CD4-positive, alpha-beta T cell treated with Interleukin-12 subunit alpha and Interleukin-12 subunit beta, for 1 hour (primary cell): ENCODE measurements at regions not wholly inside any gene's neighbourhood (a gene's known extent, or its start where the extent isn't known, plus 50 kb on each side); places are given as distances from the start of the nearest gene placed in this dataset.

Experiments used
- DNase-seq: peaks from one replicate; pipeline ENCODE4 v3.0.0-alpha.2; 2020

GRCh38 chr2:239682518-239682917 is 281.7 kb upstream of the HDAC4 start:
- DNase-seq: no peak

GRCh38 chr2:239679755-239680154 is 278.9 kb upstream of the HDAC4 start:
- no peak for DNase-seq

DNA sequence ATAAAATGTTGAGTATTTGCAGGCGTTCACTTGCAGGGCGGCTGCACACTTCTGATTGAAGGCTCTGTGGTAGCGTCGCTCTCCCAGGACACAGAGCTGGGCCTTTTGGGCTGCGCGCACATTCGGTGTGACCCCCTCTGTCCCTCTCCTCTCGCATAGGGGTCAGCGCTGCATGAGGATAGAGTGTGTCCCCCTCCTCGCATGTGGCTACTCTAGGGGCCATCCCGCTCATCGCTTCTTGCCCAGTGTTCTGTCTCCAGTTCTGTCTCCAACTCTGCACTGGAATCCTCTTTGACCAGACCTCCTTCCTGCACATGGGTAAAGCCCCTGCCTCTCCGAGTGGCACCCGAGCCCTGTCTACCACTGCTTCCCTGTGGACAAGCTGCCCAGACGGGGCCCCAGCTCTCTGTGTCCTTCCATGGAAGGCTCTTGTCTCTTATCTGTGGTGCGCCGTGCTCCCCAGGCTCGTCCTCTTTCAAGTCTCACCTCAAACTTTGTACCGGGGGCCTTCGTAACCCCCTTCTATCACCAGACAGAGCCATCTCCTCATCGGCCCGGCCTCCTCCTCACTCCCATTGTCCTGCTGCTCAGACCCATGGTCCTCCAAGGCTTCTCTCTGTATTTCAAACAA is 278.0 kb upstream of the HDAC4 start:
- no peak for DNase-seq

DNA sequence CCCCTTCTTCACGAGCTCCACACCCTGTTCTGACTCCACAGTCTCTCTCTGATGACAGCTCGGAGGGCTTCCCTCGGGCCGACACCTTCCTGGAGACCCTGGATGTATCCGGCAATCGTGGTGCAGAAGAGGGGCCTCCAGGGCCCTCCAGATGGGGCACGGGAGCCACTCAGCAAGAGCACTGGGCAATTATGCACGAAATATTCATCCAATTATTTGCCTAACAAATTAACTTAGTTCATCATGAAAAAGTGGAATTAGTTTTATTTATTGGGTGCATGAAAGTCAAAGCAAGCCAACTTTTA is 277.3 kb upstream of the HDAC4 start:
- DNase-seq: no peak

DNA sequence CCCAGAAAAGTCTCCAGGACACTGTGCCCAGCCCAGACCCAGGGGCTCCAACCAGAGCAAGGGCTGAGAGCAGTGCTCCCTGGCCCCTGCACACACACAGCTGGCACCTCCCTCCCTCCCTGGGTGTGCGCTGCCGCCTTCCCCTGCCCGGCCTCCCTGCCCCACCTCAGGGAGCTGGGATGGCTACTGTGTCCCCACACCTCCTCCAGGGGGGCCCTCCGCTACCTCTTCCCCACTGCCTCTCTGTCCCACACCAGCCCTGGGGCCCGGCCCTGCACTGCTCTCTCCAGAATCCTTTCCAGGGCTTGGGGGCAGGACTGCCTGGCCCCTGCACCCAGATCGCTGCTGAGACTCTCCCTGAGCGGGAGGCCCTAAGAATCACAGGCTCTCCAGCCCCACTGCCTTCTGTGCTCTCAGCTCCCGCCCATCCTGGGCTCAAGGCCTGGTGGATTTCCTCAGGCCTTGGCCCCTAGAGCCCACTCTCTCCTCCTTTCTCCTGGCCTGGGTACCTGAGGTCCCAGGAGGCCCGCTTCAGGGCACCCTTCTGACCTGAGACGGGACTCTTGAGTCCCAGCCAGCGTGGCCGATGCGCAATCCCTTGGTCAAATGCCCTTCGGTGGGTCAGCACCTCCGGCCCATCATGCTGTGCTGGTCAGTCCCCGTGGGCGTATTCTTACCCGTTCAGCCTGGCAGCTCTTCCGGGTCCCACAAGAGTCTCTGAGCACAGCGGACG is 276.8 kb upstream of the HDAC4 start:
- no peak for DNase-seq

DNA sequence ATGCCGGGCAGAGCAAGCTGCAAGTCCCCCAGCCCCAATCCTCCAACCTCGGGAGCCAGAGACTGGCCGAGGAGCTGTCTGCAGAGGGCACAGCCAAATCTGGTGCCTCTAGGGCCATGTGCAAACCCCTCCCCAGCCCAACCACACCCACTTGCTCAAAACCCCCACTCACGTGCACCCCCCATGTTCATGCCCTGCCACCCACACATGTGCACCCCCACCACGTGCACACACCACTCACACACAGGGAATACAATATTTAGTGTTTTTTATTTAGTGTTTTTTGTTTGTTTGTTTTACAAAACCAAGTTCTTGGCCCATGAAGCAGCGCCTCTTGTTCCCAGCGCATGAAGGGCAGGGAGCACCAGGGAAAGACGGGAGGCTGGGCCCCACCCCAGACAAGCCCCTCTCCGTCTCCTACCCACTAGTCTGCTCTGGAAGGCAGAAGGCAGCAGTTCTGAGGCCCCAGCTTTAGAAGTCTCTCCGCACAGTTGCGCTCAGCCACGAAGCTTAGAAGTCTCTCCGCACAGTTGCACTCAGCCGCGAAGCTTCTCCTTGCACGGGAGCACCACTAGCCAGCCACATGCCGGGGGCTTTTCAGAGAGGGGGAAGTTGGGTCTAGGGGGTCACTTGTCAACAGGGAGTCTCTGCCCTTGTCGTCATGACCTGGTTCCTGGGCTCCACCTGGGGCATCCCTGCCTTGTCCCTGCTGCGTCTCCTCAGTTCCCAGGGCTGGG is 276.1 kb upstream of the HDAC4 start:
- no peak for DNase-seq

DNA sequence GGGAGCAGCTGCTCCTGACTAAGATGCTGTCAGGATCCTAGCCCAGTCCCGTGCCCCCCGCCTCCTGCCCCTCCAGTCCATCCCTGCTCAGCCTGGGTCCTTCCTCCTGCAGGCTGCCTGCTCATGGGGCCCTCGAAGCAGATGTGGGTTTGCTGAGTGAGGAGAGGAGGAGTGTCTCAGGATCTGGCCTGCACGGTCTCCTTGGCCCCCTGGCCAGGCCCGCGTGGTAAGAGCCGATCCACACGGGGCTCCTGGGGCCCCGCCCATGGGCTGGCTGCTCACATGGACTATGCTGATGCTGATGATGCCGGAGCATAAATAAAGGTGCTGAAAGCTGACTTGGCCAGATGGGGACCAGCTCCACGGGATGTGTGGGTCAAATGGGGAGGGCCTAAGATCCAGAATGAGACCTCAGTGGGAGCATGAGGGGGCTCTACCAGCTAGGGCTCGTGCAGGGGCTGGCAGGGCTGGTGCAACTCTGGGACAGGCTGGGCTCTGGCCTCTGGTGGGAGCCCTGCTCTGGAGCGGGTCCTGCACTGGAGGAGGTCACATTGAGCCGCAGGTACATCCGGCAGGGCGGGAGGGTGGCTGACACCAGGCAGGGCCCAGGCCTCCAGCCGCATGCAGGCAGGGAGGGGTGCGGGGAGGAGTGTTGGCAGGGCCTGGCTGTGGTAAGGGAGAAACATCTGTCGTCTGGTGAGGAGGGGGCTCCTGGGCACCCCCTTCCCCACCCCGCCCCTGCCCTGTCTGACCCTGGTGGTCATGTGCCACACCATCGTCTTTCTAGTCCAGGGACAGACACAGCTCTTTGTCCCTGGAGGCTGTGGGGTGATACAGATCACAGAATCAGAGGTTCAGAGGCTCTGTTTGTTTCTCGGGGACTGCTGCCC is 275.3 kb upstream of the HDAC4 start:
- no peak for DNase-seq

- no peak for DNase-seq
These were observed 274.4 kb upstream of the HDAC4 start for GRCh38 chr2:239674981-239675825.

DNA sequence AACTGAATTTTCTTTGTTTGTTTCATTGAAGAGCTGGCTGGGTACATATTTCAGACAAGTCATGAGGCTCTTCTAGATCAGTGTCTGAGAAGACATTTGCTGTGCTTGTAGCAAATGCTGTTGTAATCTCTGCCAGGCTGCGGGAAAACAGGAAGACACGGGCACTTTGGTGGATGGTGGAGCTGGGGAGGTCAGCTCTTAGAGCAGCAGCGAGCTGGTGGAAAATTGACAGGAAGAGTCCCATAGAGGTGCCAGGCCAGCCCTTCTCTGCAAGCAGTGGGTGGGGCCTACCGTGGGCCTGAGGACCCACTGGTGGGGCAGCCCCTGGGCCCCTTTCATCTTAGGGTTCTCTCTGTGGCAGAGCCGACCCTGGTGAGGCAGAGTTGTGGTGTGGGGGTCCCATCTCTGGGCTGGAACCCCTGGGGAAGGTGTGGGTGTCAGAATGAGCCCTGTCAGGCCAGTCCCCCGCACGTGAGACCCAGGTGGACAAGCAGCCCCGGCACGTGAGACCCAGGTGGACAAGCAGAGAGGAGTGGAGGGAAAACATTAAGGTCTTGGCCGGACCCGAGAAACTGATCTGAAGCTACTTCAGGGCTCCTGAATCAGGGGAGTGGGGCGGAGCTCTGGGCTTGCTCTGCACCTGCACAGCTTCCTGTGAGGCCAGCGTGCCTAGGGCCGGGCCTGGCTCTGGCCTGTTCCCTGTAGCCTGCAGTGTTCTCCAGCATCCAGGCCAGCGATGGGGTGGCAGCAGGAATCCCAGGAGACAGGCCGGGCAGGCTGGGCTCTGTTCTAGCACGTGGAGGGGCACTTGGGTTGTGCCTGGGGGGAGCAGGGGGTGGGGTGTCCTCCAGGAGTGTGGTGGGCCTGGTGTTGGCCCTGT is 273.5 kb upstream of the HDAC4 start:
- no peak for DNase-seq

DNA sequence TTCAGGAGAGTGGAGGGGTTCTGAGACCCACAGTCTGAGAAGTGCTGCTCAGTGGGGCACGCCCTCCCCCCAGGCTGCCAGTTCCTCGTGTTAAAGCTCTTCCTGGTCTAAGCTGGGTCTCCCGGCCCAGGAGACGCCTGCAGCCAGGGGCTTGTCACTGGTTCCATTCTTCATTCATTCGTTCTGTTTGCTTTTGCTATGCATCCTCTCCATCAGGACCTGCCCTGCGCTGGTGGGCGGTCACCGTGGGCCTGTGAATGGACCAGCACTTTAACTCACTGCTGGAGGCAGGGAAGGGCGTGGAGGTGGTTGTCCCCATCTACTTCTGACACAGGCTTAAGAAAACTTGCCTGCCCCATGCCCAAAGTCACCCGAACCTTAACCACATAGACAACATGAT is 272.8 kb upstream of the HDAC4 start:
- DNase-seq: no peak

GRCh38 chr2:239671916-239672849 is 271.4 kb upstream of the HDAC4 start:
- DNase-seq: no peak

GRCh38 chr2:239671471-239671870 is 270.7 kb upstream of the HDAC4 start:
- DNase-seq: no peak

DNA sequence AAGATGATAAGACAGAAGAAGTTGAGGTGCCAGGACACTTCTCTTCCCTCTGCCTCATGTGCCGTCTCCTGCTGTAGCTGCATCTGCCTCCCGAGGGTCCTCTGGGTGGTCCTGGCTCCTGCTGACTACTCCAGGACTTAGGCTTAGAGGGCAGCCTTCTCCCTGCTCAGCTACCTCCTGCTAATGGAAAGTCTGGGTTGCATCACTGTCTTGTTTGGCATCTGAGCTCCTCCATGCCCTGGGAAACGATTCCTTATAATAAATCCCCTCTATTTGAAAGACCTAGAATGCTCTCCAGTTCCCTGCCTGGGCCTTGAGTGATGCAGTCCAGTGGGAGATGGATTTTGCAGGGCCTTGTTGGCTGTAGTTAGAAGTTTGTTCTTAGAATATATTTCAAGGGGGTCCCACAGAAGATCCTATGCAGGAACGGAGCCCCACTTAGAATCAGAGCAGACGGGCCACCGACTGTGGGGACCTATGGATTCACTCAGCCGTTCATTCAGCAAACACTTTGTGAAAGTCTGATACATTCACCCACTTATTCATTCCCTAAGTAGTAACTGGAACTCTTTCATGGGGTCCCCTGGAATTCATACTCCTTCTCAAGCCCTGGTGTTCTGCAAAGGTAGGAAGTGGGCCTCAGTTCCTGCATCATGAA is 269.8 kb upstream of the HDAC4 start:
- no peak for DNase-seq

DNA sequence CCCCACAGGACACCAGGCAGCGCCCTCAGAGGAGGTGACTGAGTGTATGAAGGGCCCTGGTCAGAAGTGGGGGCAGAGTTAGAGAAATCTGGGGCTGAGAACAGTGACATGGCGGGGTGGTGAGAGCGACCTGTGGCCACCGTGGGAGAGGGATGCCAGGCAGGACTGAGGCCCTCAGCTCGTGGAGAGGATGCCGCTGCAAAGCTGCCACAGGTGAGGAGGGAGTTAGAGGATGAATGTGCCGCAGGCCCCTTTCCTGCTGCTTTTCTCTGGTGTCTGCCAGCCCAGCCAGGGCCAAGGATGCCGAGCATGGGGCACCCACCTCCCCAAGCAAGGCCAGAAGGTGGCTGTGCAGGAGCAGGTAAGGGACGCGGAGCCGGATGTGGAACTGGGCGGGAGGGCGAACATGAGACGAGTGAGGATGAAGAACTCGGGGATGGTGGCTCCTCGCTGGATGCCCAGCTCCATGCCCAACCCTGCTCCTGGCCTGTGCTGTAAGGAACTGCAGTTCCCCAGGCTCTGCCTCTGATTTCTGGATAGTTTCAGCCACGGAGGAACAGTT is 269.2 kb upstream of the HDAC4 start:
- no peak for DNase-seq

- DNase-seq: no peak
These were observed 268.5 kb upstream of the HDAC4 start for GRCh38 chr2:239669181-239669898.

DNA sequence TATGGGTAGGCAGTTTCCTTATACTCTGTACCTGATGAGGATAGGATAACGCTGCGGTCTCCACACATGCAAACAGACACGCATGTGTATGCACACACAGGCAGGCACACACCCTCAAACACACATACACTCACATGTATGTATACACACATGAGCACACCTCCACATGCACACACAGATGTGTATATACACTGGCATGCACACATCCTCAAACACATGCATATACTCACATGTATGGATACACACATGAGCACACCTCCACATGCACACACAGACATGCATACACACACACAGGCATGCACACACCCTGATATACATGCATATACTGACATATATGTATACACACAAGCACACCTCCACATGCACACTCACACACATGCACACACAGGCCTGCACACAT is 267.8 kb upstream of the HDAC4 start:
- DNase-seq: no peak

DNA sequence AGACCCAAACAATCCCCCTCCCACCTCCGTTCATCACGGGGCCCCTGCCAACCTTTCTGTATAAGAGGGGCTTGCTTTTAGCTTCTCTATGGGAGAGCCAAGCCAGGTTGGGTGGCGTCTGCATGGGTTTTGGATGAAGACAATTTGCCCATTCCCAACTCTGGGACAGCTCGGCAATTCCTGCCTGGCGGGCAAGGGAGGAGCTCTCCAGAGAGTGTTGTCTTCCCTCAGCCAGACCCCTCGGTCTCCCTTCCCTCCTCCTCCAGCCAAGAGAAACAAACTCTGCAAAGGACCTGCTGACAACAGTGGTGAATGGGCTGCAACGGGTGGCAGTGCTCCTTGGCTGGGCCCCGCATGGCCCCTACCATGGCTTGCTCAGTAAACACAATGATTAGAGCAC is 267.2 kb upstream of the HDAC4 start:
- DNase-seq: no peak

DNA sequence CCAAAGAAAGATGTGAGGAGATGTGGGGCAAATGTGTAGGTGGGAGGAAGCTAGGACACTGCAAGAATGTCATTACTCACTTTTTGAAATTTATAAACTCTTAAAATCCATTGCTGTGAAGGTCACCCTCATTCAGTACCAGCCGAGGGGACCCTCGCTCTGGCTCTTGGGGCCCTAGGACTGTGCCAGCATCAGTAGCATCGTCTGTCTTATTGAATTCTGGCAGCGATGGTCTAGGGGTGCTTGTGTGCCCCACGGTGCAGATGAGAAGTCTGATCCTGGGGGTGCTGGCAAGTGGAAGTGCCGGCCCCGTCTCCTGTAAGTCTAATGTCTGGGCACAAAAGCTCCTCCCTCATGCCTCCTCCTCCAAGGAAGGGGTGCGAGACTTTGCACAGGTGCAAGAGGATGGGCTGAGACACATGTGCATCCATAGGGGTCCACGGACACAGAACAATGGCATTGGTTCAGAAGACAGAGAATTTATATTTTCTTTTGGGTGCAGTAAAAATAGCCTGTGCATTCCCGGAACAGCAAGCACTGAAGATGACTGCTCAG is 266.7 kb upstream of the HDAC4 start:
- DNase-seq: no peak
